ENCODE measurements at regions not wholly inside any gene's neighbourhood (a gene's known extent, or its start where the extent isn't known, plus 50 kb on each side); places are given as distances from the start of the nearest gene placed in this dataset.

DNA sequence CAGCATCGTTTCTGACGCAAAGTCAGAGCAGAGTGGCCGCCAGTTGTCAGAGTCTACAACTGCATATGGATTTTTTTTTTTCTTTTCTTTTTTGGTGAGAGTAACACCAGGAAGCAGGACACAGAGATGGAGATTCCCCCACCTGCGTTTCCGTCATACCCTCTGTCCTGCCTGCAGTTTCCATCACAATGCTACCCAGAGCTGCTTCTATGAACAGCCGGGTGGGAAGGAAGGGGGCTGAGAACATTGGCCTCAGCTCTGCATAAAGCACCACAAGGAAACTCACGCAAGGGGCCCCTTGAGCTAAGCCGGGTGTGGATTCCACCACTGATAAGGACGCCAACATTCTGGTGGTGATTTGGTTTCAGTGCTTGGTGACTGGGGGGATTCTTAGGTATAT lies 183.5 kb upstream of the AFDN start:
- intact Hi-C loops (cut with micrococcal nuclease): no loop called here

DNA sequence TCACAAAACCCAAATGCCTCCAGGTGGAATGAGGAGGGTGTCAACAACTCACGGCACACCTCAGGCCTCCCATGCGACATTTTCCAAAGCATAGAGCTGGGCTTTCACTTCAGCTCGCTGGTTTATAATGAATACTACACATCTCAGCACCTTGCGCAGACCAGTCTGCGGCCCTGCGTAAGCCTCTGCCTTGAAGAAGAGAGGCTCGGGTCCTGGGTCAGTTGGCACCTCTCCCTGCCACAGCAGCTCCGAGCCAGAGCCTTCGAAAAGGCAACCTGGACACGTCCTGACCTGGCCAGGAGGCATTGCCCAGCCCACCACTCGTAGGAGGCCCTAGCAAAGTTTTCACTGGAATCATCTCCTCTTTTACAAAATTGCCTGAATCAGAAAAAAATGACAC lies 183.0 kb upstream of the AFDN start:
- intact Hi-C loops (cut with micrococcal nuclease): no loop called here

DNA sequence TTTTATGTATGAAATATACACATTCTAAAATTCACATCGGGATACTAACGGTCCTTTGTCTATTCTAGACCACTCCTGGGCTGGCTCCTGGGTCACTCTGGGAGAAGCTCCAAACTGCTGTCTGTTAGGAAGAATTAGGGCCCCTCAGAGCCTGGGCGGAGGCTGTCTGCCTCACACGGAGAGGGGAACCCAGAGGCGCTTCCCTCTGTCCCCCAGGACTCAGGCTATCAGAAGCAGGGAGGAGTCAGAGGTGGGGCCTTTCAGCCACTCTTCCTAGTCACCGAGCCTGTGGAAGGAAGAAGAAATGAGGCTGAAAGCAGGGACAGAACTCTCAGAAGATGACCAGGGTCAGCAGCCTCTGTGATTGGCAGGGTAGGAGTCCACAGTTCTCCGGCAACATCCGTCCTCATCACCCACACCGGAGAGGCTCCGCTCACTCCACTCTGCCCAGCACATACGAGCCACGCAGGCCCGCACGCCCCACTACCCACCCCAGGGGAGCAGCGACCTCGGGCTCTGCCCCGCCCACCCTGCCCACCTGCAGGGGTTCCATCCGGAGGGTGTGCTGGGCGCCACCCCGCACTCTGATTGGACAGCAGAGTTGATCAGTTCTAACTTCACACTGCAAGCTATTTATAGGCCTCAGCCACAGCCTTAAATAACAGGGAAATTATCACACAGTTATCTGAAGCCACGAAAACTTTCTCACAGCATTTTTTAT lies 182.1 kb upstream of the AFDN start:
- intact Hi-C loops (cut with micrococcal nuclease): no loop called here

DNA sequence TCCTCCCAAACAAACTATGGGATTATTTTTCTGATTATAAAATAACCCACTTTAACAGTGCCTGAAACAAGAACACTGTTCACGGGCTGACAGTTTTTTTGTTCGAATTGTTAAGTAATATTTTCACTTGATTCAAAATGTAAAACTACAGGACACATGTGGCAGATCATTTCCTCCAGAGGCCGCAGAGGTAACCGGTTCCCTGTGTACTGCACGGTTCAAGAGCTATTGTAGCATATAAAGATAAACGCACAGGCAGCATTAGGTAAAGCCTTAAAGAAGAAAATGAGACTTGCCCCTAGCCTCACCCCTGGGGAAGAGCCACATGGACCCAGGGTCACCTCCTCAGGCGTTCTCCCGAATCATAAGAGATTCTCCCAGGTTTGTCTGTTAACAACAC lies 181.3 kb upstream of the AFDN start:
- intact Hi-C loops (cut with micrococcal nuclease): no loop called here

DNA sequence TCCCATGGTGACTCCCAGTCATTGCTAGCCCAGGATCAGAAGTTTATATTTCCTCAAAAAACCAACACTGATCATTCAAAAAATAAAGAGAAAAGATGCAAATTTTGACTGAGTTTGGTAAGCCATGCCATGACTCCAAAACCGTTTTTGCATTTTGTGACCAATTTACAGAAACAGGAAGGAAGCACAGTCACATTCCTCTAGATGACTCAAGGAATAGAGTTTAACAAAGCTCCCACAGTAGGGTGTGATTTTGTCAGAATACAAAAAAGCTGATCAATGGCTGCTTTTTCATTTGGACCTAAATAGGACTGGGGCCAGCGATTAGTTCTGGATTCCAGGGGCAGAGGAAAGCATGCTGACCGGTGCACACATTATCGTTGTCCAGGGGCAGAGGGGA lies 179.4 kb upstream of the AFDN start:
- intact Hi-C loops (cut with micrococcal nuclease): no loop called here

DNA sequence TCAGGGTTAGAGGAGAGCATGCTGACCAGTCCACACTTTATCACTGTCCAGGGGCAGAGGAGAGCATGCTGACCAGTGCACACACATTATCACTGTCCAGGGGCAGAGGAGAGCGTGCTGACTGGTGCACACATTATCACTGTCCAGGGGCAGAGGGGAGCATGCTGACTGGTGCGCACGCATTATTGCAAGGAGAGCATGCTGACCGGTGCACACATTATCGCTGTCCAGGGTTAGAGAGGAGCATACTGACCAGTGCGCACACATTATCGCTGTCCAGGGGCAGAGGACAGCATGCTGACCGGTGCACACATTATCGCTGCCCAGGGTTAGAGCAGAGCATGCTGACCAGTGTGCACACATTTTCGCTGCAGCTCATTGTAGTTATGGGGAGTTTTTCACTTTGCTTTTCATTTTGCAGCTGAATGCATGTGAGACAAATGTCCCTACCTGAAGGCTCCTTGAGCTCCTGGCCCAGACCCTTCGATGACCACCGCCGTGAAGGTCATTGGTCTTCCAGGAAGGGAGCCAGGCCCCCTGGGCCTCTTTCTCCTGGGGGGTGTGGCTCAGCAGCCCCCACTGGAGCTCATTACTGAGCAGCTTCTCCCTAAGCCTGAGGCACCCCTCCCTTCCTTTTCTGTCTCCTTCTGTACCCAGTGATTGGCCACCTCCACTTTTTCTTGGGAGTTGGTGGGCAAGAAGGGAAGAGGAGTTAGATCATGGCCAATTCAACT lies 178.8 kb upstream of the AFDN start:
- intact Hi-C loops (cut with micrococcal nuclease): no loop called here

DNA sequence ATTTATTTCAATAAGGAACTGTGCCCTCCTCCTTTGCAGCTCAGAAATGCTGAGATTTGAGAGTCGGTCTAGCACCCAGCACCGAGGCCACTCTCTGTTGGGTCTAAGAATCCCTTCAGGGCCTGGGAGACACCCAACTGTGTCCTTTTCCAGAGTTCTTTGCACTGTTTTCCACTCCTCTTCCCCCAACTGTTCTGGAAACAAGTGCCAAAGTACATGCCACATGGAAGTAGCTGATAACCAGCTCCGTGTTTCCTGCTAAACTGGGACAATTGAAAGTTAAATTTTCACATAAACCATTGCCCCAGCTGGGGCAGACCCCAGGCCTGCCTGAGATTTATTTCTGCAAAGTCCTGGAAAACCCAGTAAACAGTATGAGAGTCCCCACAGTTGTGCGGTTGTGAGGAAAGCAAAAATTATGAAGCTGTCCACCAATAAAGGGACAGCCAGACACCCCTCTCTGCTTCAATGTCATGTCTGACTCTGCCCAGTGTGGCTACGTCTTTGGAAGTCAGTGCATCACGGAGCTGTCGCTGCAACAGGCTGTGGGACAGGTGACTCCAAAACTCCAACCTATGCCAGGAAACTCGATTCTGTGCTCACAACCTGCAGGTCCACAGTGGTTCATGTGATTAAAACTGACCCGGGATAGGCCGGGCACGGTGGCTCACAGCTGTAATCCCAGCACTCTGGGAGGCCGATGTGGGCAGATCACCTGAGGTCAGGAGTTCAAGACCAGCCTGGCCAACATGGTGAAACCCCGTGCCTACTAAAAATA lies 178.0 kb upstream of the AFDN start:
- intact Hi-C loops (cut with micrococcal nuclease): no loop called here

DNA sequence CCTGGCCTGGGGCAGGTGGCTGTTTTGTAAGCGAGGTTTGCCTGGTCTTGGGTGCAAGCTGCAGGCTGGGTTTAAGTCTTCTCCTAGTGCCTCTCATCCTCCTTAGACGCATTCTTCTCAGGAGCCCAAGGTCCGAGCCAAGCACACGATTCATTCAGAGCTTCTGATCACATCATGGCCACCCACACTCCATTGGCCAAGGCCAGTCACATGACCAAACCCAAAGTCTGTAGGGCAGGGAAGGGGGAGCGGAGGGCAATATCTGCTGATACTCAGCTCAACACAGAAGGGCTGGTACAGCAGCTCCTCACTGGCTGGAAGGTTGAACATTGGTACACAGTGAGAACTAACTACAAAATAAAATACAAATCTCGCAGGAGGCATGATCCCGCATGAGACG lies 177.2 kb upstream of the AFDN start:
- intact Hi-C loops (cut with micrococcal nuclease): no loop called here

DNA sequence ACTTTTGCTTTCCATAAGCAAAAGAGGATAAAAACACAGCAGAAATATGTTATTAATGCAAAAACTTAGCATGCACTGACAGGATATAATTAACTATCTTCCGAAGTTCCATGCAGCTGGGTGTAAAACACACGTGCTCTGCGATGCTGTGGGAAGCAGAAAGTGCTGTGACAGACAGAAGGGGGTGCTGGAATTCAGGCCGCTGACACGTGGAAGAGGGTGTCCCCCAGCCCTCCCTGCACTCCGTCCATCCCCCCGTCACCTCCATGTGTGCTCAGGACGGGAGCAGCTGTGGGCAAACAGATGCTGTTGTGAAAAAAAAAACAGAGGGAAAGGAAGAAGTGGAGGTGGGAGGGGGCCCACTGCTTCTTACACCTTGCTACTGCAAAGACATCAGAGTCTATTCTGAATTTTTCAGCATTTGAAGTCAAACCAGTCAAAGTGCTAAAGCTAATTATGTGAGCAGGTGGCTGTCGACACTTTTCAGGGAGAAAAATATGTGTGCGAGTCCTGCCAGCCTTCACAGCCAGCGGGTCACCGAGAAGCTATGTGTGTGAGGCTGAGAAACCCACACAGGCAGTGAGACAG lies 175.9 kb upstream of the AFDN start:
- intact Hi-C loops (cut with micrococcal nuclease): no loop called here

DNA sequence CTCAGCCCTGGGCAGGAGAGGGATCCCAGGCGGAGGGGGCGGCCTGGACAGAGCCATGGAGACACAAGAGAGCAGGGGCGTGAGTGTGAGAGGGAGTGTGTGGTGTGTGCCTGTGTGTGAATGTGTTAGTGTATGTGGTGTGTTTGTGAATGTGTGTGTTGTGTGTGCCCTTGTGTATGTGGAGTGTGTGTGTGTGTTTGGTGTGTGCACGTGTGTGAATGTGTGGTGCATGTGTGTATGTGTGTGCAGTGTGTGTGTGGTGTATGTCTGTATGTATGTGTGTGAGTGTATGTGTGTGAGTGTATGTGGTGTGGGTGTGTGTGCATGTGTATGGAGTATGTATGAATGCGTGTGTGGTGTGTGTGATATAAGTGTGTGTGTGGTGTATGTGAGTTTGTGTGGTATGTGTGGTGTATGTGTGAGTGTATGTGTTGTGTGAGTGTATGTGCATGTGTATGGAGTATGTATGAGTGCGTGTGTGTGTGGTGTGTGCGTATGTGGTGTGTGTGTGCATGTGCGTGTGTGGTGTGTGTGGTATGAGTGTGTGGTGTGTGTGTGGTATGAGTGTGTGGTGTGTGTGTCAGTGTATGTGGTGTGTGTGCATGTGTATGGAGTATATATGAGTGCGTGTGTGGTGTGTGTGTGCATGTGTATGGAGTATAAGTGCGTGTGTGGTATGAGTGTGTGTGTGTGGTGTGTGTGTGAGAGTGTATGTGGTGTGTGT lies 175.2 kb upstream of the AFDN start:
- intact Hi-C loops (cut with micrococcal nuclease): no loop called here

DNA sequence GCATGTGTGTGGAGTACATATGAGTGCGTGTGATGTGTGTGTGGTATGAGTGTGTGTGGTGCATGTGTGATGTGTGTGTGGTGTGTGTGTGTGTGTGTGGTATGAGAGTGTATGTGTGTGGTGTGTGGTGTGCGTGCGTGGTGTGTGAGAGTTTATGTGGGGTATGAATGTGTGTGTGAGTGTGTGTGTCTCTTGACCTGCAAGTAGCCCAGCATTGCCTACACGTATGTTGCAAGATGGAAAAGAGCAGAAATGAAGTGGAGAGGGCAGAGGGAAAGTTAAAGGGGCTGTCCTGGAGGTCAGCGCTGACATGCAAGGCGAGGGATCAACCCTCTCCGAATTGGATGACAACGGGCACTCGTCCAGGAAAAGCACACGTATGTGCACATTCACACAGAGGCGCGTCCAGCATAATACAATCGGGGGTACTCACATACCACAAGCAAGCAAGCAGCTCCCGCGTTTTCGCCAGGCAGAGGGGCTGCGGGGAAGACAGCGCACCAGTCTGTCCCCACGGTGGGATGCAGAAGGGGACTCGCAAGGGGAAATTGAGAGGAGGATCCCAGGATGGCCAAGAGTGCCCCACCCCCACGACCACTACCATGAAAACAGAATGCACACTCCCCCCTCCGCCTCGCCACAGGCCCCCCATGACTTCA lies 174.5 kb upstream of the AFDN start:
- intact Hi-C loops (cut with micrococcal nuclease): no loop called here

DNA sequence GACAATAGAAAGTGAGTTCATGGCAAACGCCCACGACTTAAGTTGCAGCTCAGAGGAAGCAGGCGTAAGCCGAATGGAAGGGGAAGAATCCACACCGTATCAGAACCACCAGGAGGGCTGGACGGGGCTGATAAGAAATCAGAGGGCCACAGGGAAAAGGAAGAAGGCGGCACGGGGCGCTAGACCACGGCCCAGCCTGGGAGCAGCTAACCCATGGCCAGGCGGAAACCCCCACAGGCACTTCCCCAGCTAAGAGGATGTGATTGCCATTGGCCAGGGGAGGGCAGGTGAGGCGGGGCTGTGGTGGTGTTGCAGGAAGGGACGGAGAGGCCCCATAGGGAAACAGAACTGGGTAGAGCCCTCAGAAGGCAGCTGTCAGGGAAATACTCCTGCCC lies 174.0 kb upstream of the AFDN start:
- intact Hi-C loops (cut with micrococcal nuclease): no loop called here

DNA sequence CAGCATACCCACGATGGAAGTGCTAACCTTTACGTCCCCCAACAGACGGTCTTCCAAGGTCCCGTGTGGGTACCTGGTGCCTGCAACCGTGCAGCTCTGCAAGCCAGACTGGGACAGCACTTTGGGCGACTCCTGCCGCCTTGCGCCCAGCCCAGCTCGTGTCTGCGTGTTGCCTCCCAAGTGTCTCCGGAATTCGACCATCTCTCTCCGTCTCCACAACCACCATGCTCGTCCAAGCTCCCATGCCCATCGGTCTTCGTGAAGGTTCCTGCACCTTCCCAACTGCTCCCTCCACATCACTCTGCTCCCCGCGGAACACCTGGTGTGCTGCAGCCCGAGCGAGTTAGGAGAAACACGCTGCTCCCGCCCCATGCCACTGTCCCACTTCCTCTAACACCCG lies 173.2 kb upstream of the AFDN start:
- intact Hi-C loops (cut with micrococcal nuclease): no loop called here

DNA sequence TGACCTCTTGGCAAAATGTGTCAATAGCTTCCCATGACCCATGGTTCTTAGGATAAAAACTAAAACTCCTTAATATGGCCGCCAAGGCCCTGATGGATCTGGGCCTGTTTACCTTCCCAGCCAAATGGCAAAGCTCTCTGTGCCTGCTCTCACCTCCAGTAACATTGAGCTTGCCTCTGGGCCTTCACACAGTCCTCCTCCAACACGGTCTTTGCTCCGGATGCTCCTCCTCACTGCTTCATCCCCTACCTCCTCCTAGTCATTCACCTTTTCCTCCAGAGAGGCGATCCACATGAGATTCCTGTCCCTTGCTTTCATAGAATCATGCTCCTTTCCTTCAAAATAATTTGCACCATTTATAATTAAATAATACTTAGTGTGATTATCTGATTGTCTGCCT lies 172.3 kb upstream of the AFDN start:
- intact Hi-C loops (cut with micrococcal nuclease): no loop called here

DNA sequence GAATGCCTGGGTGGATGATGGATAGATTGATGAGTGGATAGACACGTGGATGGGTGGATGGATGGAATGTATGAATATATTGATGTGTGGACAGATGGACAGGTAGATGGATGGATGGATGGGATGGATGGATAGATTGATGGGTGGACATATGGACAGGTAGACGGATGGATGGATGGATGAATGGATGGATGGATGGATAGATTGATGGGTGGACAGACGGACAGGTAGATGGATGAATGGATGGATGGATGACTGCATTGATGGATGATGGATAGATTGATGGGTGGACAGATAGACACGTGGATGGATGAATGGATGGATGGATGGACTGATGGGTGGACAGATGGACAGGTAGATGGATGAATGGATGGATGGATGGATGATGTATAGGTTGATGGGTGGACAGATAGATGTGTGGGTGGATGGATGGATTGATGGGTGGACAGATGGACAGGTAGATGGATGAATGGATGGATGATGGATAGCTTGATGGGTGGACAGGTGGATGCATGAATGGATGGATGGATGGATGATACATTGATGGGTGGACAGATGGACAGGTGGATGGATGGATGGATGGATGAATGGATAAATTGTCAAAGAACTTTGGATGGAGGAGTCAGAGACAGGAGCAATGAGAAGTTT lies 171.4 kb upstream of the AFDN start:
- intact Hi-C loops (cut with micrococcal nuclease): no loop called here

DNA sequence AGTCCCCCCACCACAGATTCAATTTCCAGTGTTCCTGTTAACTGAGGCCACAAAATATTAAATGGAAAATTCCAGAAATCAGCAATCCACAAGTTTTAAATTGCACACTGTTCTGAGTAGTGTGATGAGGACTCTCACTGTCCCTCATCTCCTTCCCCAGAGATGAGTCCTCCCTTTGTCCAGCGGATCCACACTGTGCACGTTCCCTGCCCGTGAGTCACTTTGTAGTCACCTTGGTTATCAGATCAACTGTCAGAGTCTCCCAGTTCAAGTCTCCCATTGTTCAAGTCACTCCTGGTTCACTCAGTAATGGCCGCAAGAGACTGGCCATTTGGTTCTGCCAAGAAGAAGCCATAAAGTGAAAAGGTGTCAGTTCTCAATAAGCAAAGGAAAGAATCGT lies 168.6 kb upstream of the AFDN start:
- intact Hi-C loops (cut with micrococcal nuclease): no loop called here

DNA sequence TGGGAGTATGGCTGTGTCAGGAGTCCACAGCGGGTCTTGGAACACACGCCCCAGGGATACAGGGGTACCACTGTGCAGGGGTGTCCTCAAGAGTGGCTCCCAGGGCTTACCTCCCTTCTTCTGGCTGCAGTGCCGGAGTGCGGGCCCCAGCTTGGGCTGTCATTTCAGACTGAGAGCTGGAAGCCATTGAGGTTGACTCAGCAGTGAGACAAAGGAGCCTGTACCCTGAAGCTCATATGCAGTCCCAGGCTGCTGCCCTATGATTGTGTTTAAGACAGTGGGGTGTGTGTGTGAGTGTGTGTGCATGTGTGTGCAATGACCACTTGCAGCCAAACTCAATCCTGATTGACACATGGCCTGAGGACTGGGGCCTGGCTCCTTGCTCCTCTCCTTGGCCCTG lies 167.7 kb upstream of the AFDN start:
- intact Hi-C loops (cut with micrococcal nuclease): no loop called here

DNA sequence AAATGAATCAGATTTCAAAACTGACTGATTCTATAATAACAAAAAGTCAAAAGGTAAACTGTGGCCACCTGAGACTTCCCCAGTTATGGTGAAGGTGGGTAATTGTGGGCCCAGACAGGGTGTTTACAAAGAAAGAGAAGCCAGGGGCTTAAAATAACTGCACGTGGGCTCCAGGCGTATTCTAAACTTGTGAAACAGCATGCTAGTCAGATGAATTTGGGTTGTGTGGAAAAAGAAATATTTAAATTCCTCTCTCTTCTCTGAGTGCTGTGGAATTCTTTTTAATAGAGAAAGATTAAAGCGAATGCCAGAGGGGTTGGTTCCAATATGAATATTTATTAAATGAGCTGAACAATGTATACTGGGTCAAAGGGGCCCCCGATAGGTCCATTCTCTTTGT lies 166.3 kb upstream of the AFDN start:
- intact Hi-C loops (cut with micrococcal nuclease): no loop called here

DNA sequence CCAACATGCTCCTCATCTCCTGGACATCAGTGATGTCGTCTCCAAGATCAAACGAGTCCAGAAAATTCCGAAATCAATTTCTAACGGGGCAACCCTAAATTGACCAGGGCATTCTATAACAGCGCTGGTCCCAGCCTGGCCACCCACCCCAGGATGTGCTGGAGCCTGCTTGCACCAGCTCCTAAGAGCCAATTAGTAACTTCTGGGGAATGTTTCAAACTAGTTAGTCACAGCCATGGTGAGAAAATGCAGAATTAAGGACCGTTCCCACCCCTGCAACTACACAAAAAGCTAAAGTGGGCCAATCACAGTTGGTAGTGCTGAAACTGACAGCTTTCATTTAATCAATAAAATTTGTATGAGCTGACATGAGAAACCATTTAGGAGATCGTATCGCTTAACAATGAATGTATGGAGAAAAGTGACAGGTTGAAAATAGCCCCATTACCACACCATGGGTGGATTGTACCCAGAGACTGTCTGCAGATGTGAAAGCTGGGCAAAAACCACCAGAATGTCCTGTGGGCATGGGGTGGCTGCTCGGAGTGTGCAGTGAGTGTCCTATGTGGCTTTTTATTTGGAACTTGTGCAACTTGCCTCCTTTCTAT lies 165.7 kb upstream of the AFDN start:
- intact Hi-C loops (cut with micrococcal nuclease): no loop called here

DNA sequence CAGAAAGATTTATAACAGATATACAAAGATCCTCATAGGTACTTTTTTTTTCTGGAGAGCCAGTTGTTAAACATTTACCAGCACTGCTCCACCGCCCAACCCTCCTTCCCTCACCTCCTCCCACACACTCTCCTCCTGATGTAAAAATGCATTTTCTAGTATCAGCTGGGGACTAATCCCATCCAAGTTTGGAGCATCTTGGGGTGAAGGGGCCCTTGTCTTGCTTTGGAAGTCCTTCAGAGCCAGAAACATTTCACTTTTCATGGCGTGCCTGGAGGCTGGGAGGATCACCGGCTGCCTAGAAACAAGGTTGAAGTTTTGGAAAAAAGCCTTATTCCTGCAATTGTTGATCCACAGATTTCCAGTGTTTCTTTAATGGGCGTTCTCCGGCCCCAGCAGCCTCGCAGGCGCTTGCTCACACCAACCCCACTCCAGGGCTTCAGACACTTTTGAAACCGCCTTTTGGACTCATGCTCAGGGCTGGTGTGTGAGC lies 165.1 kb upstream of the AFDN start:
- intact Hi-C loops (cut with micrococcal nuclease): no loop called here

All from T-helper 2 cell treated with Interferon-gamma antibody and Interleukin-4, amounts not matched to agents 100 ng/mL and 5 ng/mL, for 36 hours (primary cell).